ENCODE measurements at regions not wholly inside any gene's neighbourhood (a gene's known extent, or its start where the extent isn't known, plus 50 kb on each side); places are given as distances from the start of the nearest gene placed in this dataset.

GRCh38 chr3:66839508-66839907 is 158.6 kb upstream of the KBTBD8 start:
- no peak for TF ChIP-seq YY1 (IDR thresholded peaks at IDR 0.05; ENCODE audit: insufficient read depth, insufficient read length)
- TF ChIP-seq ZNF274 (IDR thresholded peaks at IDR 0.05; ENCODE audit: low read depth, low read length) = no peak
